ENCODE measurements at regions not wholly inside any gene's neighbourhood (a gene's known extent, or its start where the extent isn't known, plus 50 kb on each side); places are given as distances from the start of the nearest gene placed in this dataset.

DNA sequence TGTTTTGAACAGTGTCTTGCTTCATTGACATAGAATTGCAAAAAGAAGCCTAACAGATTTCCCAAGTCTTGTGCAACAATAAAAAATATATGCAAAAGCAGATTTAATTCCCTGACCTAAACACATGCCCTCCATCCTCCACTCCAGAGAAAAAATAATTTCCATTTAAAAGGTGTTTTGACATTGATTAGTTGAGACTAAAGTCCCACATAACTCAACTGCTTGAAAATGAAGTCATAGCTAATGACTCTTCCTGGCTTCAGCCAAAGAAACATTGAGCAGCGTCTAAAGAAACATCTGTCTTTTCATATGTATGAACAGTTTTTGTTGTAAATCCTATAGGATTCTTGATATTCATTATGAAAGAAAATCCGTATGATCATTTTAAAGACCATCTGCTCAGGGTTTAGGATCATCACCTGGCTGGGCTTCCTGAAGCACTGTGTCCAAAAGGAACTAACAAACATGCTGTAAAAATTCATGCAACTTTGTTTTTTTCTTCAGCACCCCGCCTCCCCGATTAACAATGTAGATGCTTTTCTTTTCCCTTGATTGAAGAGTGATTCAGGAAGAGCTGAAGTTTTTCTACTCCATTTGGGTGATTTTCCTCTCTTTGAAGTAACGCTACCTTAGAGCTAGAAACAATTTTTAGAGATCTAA is 273.4 kb downstream of the HS3ST1 start:
- no peak for TF ChIP-seq EZH2phosphoT487 (IDR thresholded peaks at IDR 0.05; ENCODE audit: borderline replicate concordance, low read depth, low read length)
- TF ChIP-seq, protein P1, sequence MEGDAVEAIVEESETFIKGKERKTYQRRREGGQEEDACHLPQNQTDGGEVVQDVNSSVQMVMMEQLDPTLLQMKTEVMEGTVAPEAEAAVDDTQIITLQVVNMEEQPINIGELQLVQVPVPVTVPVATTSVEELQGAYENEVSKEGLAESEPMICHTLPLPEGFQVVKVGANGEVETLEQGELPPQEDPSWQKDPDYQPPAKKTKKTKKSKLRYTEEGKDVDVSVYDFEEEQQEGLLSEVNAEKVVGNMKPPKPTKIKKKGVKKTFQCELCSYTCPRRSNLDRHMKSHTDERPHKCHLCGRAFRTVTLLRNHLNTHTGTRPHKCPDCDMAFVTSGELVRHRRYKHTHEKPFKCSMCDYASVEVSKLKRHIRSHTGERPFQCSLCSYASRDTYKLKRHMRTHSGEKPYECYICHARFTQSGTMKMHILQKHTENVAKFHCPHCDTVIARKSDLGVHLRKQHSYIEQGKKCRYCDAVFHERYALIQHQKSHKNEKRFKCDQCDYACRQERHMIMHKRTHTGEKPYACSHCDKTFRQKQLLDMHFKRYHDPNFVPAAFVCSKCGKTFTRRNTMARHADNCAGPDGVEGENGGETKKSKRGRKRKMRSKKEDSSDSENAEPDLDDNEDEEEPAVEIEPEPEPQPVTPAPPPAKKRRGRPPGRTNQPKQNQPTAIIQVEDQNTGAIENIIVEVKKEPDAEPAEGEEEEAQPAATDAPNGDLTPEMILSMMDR (conservative IDR thresholded peaks at IDR 0.05; ENCODE audit: low read length), result no peak
